Cardiac muscle cell (in vitro differentiated cells and primary cell): ENCODE measurements at regions not wholly inside any gene's neighbourhood (a gene's known extent, or its start where the extent isn't known, plus 50 kb on each side); places are given as distances from the start of the nearest gene placed in this dataset.

ENCODE experiments used
- DNase-seq, 2 donors: peaks; one replicate each; pipeline versions ENCODE4 v3.0.0 to v3.0.0-alpha.2; 2010 to 2017; ENCODE audit warnings: low read depth in 1 of 2, low spot score in 1 of 2
- H3K27ac ChIP-seq: fragments of 200-600 bp; sonication (generic); 2 replicates; pipeline ENCODE4 v1.5.1; 2016
- H3K27me3 ChIP-seq: fragments of 200-600 bp; sonication (generic); 2 replicates; pipeline ENCODE4 v1.6.0; 2016; ENCODE audit warnings: control low read depth
- H3K36me3 ChIP-seq: fragments of 200-600 bp; sonication (generic); 2 replicates; pipeline ENCODE4 v1.5.1; 2016; ENCODE audit warnings: control low read depth
- H3K4me1 ChIP-seq: fragments of 200-600 bp; sonication (generic); 2 replicates; pipeline ENCODE4 v1.8.1; 2017; ENCODE audit warnings: low read depth, mild to moderate bottlenecking, mixed run types
- H3K4me3 ChIP-seq: fragments of 200-600 bp; sonication (generic); 2 replicates; pipeline ENCODE4 v1.5.1; 2016; ENCODE audit warnings: mild to moderate bottlenecking
- H3K9me3 ChIP-seq: fragments of 200-600 bp; sonication (generic); 2 replicates; pipeline ENCODE4 v1.5.1; 2017; ENCODE audit warnings: low read depth, mild to moderate bottlenecking, control low read depth
- CTCF ChIP-seq: IDR thresholded peaks from 2 replicates; pipeline ENCODE4 v1.5.1; 2012; ENCODE audit warnings: low read depth, mild to moderate bottlenecking, low read length

DNA sequence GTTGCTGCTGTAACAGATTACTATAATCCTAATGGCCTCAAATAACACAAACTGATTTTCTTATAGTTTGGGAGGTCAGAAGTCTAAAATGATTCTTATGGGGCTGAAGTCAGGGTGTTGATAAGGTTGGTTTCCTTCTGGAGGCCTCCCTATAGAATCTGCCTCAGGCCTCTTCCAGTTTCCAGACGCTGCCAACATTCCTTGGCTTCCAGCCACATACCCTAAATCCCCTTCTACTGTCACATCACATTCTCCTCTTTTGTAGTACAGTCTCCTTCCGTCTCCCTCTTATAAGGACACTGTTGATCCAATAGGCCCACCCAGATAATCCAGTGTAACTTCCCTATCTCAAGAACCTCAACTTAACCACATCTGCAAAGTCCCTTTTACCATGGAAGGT, 145.3 kb upstream of the NCAM2 start:
- no peak for TF ChIP-seq CTCF
- H3K27me3 ChIP-seq, result no peaks in the 10 kb centered on the region
- no peak overlapping the region for H3K4me3 ChIP-seq
- H3K36me3 ChIP-seq, result no peaks in the 10 kb centered on the region
- no peaks in the 10 kb centered on the region for H3K9me3 ChIP-seq
- no peak overlapping the region for H3K27ac ChIP-seq
- H3K4me1 ChIP-seq, result no peaks in the 10 kb centered on the region
- no peak for DNase-seq

DNA sequence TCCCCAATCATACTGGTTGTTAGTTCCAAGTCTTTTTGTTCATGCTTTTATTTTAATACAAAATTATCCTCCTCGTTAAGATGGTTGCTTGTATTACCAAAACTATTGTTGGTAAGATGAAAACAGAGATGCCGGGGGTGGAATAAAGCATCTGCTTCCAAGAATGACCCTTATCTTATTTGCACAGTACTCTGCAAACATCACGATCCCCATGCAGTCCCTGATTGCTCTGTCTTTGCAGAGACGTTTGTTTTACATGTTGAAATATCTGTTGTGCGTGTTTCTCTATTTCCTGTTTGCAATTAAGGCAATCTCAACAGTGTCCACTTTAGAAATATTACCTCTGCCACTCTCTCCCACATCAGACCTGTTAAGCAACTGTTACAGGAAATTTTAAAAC, 141.3 kb upstream of the NCAM2 start:
- no peak for DNase-seq
- no peaks in the 10 kb centered on the region for H3K9me3 ChIP-seq
- no peak for TF ChIP-seq CTCF
- H3K27ac ChIP-seq, result no peak overlapping the region
- H3K36me3 ChIP-seq, result no peaks in the 10 kb centered on the region
- no peak overlapping the region for H3K4me3 ChIP-seq
- H3K4me1 ChIP-seq, result no peaks in the 10 kb centered on the region
- H3K27me3 ChIP-seq, result no peaks in the 10 kb centered on the region

DNA sequence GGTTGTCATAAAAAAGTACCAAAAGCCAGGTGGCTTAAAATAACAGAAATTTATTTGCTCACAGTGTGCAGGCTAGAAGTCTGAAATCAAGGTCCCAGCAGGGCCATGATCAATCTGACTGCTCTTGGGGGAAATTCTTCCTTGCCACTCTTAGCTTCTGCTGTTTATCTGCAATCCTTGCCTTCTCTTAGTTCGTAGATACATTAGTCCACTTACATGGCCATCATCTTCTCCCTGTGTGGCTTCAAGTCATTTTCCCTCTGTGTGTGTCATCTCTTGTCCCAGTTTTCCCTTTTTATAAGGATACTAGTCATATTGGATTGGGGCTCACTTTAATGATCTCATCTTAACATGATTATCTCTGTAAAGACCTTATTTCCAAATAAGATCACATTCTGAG, 124.0 kb upstream of the NCAM2 start:
- Histone ChIP-seq H3K27me3 (no peaks in the 10 kb centered on the region), H3K4me3 (no peak overlapping the region), H3K9me3 (no peaks in the 10 kb centered on the region), H3K36me3 (no peaks in the 10 kb centered on the region), H3K4me1 (no peaks in the 10 kb centered on the region), H3K27ac (no peak overlapping the region)
- DNase-seq, result no peak
- no peak for TF ChIP-seq CTCF

GRCh38 chr21:20875742-20876141, 122.5 kb upstream of the NCAM2 start:
- Histone ChIP-seq H3K9me3 (no peaks in the 10 kb centered on the region), H3K4me3 (no peak overlapping the region), H3K27ac (no peak overlapping the region), H3K27me3 (no peaks in the 10 kb centered on the region), H3K36me3 (no peaks in the 10 kb centered on the region), H3K4me1 (no peaks in the 10 kb centered on the region)
- DNase-seq, result peak in 1 of 2 donors; percentile 5
- no peak for TF ChIP-seq CTCF

- Histone ChIP-seq H3K9me3 (no peaks in the 10 kb centered on the region), H3K27ac (no peak overlapping the region)
These were observed 120.2 kb upstream of the NCAM2 start for GRCh38 chr21:20877976-20878375.

More at GRCh38 chr21:20877976-20878375, 120.2 kb upstream of the NCAM2 start:
- Histone ChIP-seq H3K4me1 (no peaks in the 10 kb centered on the region), H3K4me3 (no peak overlapping the region), H3K27me3 (no peaks in the 10 kb centered on the region), H3K36me3 (no peaks in the 10 kb centered on the region)
- TF ChIP-seq CTCF, result no peak
- no peak for DNase-seq
